ENCODE measurements at regions not wholly inside any gene's neighbourhood (a gene's known extent, or its start where the extent isn't known, plus 50 kb on each side); places are given as distances from the start of the nearest gene placed in this dataset.

DNA sequence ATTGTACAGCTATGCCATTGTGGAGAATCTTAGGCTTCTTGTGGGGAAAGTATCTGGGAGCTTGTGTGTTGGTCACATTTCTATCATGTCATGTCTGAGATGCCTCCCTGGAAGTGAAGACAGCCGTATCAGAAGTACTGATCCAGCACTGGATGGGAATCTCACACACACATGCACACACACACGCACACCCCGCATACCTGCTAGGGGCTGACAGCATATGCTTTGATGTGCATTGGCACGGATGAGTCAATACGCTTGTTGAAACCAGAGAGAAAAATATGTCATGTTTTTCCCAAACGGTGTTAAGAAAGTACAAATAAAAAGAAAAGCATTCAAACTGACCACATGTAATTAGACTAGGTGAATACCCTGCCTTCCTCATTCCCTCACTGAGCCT is 260.8 kb downstream of the KTN1 start:
- H3K4me3 ChIP-seq (replicated peaks in 1 of 2; ENCODE audit: low read depth in 2 of 2, low read length in 2 of 2): no peak overlapping the region
- TF ChIP-seq, protein P1, sequence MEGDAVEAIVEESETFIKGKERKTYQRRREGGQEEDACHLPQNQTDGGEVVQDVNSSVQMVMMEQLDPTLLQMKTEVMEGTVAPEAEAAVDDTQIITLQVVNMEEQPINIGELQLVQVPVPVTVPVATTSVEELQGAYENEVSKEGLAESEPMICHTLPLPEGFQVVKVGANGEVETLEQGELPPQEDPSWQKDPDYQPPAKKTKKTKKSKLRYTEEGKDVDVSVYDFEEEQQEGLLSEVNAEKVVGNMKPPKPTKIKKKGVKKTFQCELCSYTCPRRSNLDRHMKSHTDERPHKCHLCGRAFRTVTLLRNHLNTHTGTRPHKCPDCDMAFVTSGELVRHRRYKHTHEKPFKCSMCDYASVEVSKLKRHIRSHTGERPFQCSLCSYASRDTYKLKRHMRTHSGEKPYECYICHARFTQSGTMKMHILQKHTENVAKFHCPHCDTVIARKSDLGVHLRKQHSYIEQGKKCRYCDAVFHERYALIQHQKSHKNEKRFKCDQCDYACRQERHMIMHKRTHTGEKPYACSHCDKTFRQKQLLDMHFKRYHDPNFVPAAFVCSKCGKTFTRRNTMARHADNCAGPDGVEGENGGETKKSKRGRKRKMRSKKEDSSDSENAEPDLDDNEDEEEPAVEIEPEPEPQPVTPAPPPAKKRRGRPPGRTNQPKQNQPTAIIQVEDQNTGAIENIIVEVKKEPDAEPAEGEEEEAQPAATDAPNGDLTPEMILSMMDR (IDR thresholded peaks at IDR 0.05; ENCODE audit: low read depth, low read length): no peak
- DNase-seq (ENCODE audit: low read depth in 2 of 2): no peak

- no peak overlapping the region for H3K4me3 ChIP-seq (replicated peaks in 1 of 2; ENCODE audit: low read depth in 2 of 2, low read length in 2 of 2)
- DNase-seq (ENCODE audit: low read depth in 2 of 2): no peak
- TF ChIP-seq, protein P1 (IDR thresholded peaks at IDR 0.05; ENCODE audit: low read depth, low read length): no peak
Observed at GRCh38 chr14:55841625-55842024, 261.6 kb downstream of the KTN1 start.

DNA sequence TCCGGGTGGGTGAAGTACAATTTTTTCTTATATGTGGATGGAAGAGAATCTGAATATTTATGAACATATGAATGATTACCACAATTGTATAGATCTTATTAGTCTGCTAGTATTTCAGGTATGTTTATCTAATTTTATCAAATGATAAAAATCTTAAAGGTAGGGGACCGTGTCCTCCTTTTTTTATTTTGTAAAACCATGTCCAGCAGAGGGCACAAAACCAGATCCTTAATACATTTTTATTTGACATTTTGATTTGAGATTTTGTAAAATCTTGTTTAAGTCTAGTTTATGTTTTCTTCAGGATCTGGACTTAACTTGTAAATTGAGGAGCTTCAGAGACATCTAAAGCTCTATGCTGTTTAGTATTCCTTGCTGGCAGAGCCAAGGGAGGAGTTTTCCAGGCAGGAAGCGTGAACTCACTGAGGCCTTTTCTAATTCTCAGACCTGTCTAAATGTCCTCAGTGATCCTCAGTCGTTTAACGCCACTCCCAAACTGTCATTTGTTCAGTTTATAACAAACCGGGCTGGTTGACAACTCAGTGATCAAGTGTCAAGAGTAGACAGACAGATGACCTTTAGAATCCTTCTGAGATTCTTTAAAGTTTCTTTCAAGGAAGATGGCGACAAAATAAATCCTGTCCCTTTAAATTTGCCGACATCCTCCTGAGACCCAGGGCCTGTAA is 263.9 kb downstream of the KTN1 start:
- TF ChIP-seq, protein P1 (IDR thresholded peaks at IDR 0.05; ENCODE audit: low read depth, low read length): no peak
- DNase-seq (ENCODE audit: low read depth in 2 of 2): peak; percentile 21 to 39
- no peak overlapping the region for H3K4me3 ChIP-seq (replicated peaks in 1 of 2; ENCODE audit: low read depth in 2 of 2, low read length in 2 of 2)

DNA sequence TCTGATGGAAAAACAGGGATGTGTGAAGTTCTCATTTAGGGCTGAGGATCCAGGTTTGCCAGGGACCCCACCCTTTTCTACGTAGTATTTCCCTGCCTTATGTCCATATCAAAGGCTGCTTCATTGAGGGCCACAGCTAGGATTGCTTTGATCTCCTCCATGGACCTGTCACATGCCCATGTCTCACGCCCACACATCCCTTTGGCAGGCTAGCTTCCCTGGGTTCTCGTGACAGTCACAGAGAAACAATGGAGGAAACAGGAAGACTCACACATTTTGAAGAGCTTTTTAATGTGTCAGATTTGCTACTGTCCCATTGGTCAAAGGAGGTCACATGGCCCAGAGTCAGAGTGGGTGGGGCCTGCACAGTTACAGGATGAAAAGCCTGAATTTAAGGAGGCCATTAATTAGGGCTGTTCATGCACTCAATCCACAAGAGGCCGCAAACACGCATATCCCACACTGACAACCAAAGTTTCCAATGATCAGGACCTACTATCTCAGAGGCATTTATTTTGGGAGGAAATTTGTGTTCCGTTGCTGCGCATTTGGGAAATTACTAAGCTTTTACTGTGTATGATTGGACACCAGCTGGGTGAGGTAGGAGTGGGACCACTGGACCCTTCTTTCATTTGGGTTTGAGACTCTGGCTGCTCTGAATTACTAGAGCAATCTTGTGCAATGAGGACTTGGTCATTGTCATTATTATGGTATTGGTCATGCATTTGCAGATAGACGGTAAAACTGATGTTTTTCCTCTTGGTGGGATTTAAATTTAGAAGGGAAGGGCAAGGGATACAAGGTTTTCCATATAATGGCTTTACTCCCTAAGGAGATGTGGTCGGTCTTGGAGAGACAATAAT is 266.2 kb downstream of the KTN1 start:
- peak in 1 of 2 donors; percentile 37 for DNase-seq (ENCODE audit: low read depth in 2 of 2)
- TF ChIP-seq, protein P1 (IDR thresholded peaks at IDR 0.05; ENCODE audit: low read depth, low read length): no peak
- no peak overlapping the region for H3K4me3 ChIP-seq (replicated peaks in 1 of 2; ENCODE audit: low read depth in 2 of 2, low read length in 2 of 2)

GRCh38 chr14:55846826-55847446 is 266.9 kb downstream of the KTN1 start:
- peak; percentile 65 to 70 for DNase-seq (ENCODE audit: low read depth in 2 of 2)
- TF ChIP-seq, protein P1 (IDR thresholded peaks at IDR 0.05; ENCODE audit: low read depth, low read length): no peak
- no peak overlapping the region for H3K4me3 ChIP-seq (replicated peaks in 1 of 2; ENCODE audit: low read depth in 2 of 2, low read length in 2 of 2)

GRCh38 chr14:55847766-55848165 is 267.8 kb downstream of the KTN1 start:
- TF ChIP-seq, protein P1 (IDR thresholded peaks at IDR 0.05; ENCODE audit: low read depth, low read length): no peak
- peak; percentile 61 to 79 for DNase-seq (ENCODE audit: low read depth in 2 of 2)
- H3K4me3 ChIP-seq (replicated peaks in 1 of 2; ENCODE audit: low read depth in 2 of 2, low read length in 2 of 2): no peak overlapping the region

Measured in cardiac fibroblast (primary cell).